NCI-H1436 treated with DMSO at 0.1 percent for 48 hours (cell line): ENCODE measurements at regions not wholly inside any gene's neighbourhood (a gene's known extent, or its start where the extent isn't known, plus 50 kb on each side); places are given as distances from the start of the nearest gene placed in this dataset.

ENCODE experiments used
- DNase-seq: peaks from one replicate; lab custom pipeline; 2025; lab: John Stamatoyannopoulos, UW

DNA sequence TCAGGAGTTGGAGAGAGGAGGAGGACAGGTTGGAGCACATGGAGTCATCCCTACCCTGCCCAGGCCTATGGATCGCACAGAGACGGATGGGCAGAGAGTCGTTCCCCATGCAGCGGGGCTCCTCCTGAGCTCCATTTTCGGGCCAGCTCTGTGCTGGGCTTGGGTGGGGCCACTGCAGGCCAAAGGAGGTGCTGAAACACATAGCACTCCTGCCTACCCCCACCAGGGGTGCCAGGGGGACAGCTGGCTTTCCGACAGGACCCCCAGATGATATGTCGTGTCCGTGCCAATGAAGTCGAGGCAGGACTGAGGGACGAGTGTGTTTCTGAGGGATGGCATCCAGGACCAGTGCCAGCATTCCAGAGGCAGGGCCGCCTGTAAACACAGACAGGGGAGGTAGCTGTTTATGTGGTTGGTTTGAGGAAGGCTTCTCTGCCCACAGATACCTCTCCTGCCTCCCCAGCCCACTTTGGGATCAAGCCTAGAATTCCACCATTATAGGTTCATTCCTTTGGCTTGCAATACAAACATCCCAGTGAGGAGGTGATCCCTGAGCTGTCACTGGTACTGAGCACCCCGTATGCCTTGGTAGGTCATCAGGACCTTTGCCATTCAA is 116.6 kb downstream of the GLI2 start:
- DNase-seq, result no peak

DNA sequence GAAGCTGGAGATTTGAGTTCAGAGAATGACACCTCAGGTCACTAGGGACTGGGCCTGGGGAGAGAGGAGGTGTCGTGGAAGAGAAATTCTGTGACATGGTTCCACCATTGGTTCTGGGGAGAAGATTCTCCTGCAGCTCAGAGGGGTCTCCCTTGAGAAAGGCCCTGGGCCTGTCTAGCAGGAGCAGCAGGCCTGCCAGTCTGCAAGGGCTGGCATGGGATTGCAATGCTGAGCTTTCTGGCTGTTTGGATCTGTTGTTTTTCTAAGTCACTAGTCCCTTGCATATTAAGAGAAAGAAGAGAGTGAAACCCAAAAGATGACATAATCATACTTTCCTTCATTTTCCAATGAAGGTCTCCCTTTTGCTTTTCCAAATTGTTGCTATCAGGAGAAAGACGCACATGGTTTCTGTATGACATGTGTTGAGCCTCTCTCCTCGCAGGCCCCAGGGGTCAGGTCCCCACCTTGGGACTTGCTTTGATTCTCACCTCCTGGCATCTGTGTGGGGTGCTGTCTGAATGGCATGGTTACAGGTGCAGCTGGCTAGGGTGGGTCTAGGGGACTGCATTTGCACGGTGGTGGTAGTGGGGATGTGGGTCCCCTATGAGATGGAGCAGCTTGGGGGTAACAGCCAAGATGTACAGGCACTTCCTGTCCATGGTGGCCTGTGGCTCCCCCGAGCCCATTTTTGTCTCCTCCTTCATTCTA is 117.8 kb downstream of the GLI2 start:
- DNase-seq, result no peak

DNA sequence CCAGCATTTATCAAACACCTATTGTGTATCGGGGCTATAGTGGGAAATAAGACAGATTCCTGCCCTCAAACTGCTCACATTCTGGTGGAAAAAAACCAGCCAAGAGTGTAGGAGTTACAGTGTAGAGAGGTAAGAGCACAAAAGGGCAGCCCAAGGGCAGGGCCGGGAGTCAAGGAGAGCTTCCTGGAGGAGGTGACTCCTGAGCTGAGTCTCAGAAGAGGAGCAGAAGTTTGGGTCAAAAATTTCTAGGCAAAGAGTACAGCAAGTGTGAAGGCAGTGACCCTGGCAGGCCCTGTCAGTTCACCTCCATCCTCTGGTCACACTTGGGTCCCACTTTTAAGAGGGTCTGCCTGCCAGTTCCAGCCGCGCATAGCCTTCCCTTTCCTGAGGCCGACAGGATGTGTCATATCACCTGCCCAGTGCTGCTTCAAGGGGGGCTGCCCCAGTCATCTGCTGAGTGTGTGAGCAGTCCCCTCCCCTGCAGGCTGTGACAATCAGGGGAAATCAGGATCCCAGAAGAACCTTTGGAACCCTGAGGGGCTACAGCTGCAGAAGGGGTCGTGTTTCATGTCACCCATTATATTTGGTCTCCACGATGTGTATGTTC is 118.4 kb downstream of the GLI2 start:
- no peak for DNase-seq

DNA sequence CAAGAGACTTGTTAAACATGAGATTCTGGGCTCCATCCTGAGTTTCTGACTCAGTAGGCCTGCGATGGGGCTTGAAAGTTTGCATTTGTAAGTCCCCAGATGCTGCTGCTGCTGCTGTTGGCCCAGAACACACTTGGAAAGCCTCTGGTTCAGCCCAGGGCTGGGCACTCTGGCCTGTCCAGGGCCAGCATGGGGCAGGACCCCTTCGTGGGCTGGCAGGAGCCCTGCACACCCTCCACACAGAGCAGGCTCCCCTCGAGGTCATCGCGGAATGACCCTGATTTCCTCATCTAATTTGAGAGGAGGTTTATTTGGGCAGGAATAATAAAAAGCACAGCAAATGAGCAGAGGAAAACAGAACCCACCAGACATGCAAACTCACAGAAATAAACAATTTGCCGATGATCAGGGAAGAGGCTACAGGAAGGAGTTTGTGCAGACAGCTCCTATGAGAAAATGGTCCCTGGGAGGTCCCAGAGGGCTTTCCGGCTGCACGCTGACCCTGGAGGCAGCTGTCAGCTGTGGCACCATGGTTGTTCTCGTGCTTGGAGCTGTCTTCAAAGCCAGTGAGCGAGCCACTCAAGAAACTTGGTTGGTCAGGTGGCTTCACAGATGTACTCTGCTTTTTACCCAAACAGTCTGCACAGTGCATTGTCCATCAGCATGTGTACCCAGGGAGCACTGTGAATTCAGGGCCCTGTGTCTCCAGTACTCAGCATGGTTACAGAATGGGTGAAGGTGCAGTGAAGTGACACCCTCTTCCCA is 119.3 kb downstream of the GLI2 start:
- no peak for DNase-seq

DNA sequence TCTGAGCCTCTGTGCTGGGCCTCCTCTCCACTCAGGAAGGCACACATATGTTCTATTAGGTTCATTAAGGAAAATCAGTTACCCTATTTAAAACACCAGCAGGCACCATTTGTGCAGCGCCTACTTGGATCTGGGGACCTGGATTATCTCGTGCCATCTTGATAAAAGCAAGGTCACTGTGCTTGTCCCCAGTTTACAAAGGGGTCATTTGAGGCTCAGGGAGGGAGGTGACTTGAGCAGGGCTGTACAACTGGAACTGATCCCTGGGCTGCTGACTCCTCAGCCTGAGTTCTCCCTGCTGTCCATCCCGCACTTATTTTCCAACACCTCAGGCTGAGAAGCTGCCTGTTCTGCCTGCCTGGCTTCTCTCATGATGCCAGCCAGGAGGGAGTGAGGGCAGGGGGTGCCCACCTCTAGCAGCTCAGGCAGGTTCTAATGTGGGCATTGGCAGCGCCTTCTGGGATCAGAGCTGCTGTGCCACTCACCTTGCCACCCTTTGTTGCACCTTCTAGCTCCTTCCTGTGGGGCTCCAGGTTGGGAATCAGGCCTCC is 120.3 kb downstream of the GLI2 start:
- no peak for DNase-seq

DNA sequence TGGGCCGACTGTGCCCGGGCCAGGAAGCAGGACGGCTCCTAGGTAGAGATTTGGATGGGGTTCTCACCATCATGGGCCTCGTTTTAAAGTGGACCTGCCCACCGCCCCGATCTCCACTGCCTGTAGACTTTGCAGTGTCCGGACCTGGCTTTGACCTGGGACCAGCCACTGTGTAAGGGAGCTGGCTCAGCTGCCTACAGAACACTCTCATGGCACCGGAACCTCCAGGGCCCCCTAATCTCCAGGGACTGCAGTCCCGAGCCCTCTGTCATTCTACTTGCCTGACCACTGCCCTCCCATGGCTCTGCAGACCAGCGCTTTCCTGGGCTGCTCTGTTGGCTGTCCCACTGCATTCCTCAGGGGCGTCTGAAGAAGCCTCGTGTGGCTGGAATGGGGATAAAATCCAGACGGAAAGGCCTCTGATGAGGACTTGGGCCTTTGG is 120.8 kb downstream of the GLI2 start:
- DNase-seq, result no peak

DNA sequence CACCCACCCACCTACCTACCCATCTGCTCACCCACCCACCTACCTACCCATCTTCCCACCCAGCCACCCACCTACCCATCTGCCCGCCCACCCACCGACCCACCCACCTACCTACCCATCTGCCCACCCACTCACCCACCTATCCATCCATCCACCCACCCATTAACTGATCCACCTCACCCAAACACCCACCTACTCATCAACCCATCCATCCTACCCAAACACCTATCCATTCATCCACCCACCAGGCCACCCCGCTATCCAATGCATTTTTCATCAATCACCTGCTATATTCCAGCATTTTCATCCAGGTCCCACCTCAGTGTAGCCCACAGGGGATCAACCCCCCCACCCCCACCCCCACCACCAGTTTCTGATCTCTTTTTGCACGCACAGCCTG is 121.8 kb downstream of the GLI2 start:
- no peak for DNase-seq

DNA sequence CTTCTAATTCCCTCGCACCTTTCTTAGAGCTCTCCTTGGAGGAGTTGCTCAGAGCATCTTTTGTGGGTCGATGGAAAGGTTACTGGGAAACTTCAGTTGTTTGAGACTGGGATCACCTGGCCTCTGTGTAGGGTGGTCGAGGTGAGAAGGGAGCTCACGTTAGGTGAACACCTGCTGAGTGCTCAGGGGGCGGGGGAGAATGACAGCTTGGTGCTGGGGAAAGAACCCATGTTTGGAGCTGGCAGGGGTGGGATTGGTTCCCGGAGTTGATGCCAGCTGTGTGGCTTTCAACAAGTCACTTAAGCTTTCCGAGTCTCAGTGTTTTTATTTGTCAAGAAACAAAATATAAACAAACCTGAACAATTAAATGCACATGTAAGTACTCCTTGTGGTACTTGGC is 122.3 kb downstream of the GLI2 start:
- DNase-seq, result no peak

DNA sequence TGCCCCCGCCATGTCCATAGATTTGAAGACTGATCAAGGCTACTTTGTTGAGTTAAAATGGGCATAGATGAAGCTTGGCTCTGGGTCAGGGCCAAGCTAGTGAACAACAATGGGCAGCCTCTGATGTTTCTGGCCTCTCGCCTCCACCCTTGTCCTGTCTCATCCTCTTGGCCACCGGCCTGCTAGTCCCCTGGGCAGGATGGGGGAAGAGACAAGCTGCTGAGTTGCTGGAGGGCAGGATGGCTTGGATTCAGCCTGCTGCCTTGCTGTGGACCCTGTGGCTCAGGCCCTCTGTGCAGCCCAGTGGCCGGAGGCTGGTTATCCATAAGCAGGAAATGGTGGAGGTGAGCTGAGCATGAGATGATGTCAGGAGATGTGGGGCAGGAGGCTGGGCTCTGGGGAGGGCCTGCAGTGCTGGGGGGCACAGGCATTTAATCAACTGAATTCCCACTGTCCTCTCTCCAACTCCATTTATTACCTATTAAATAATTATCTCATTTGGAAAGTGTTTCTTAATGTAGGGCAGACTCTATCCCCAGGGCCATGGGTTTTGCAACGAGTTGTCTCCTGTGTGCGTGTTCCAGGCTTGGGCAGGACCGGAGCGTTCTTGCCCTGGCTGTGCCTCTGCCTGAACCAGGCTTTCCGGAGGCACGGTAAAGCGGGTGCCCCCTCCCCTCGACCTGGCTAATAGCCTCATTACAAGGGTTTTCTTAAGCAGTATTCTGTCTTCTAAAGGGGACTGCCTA is 122.9 kb downstream of the GLI2 start:
- DNase-seq, result no peak

DNA sequence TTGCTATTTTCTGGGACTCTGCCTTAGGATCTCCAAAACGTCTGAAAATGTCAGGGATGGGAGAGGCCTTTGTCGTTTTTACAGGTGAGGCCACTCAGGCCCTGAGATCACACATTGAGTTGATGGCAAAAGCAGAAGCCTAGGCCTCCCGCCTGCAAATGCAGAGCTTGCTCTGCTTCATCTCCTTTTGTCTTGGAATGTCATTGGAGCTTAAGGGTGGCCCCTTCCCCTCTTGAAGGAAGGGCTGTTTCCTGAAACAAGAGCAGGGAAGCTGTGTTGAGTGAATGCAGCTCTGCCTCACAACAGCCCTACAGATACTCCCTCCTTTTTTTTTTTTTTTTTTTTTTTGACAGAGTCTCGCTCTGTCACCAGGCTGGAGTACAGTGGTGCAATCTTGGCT is 123.5 kb downstream of the GLI2 start:
- no peak for DNase-seq

DNA sequence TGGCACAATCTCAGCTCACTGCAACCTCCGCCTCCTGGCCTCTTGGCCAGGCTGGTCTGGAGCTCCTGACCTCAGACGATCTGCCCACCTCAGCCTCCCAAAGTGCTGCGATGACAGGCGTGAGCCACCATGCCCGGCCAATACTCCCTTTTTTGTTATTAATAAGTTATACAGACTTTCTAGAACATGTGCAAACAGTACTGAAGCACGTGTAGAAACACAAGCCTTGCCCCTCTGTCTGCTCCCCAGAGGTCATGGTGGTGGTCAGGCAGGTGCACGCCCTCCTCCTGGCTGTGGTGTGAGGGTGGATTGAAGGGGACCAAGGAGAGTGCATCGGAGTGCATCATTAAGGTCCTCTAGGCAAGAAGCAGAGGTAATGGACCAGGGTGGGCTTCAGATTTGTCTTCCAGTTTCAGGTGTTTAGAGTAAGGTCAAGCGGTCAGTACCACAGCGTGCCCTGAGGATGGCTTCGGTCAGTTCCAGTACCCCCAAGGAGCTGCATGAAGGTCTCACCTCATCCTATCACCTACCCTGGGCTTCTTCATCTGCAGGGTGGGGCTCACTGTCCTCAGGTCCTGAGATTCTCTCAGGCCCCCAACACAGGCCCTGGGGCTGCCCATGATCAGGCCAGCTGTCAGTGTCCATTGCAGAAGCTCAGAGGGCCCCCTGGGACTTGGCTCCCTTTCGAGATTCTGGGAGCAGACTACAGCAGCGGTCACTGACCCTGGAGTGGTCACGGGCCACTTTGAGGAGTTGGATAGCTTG is 124.3 kb downstream of the GLI2 start:
- no peak for DNase-seq

DNA sequence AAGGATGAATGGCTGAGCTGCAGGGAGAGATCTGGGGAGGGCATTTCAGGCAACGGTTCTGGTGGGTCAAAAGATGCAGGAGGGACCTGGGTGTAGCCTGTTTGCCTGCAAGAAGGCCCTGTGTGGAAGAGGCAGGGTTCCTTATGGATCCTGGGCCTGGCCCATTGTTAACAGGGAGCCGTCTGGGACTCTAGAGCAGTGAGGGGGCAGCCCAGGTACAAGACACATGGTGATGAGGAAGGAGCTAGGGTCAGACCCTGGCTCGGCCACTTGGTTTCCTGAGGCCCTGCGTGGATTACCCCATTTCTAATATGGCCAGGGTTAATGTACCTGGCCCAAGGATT is 124.9 kb downstream of the GLI2 start:
- no peak for DNase-seq

DNA sequence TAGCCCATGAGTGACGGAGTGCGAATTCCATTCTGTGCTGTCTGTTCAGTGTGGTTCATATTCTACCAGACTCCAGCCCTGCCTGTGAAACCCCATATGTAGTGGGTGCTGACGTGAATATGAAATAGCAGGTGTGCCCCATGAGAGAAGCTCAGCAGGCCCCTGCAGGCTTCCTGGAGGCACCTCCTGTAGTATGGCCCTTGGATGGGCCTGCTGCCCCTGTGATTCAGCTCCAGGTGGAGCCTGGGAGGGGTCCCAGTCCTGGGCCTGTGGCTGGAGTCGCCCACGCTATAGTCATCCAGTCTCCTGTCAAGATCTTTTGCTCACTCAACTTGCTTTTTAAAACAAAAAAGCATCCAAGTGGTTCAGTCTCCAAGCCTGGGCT is 125.5 kb downstream of the GLI2 start:
- no peak for DNase-seq

DNA sequence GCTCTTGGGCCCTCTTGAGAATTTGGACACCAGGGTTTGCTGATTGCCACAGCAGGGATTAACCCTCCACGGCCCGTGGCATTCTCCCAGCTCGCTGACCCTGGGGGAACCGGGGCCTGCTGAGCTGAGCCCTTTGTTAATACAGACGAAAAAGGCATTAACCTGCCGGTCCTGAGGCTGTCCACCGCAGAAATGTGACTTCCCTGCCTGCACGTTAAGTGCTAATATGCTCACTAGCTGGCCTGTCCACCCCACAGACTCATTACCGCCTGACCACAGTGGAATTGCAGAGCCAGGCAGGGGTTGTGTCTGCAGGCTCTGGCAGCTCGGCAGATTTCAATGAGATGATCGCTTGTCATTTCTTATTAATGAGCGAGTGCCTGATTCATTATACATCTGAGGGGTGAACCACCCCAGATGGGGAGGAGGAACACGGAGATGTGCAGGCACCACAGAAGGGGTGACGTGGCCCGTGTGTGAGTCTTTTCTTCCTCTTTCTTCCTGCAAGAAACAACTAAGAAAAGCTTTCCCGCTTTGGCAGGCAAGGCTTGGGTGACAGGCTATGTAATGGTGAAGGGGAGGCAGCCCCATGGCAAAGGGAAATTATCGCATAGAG is 126.0 kb downstream of the GLI2 start:
- no peak for DNase-seq

DNA sequence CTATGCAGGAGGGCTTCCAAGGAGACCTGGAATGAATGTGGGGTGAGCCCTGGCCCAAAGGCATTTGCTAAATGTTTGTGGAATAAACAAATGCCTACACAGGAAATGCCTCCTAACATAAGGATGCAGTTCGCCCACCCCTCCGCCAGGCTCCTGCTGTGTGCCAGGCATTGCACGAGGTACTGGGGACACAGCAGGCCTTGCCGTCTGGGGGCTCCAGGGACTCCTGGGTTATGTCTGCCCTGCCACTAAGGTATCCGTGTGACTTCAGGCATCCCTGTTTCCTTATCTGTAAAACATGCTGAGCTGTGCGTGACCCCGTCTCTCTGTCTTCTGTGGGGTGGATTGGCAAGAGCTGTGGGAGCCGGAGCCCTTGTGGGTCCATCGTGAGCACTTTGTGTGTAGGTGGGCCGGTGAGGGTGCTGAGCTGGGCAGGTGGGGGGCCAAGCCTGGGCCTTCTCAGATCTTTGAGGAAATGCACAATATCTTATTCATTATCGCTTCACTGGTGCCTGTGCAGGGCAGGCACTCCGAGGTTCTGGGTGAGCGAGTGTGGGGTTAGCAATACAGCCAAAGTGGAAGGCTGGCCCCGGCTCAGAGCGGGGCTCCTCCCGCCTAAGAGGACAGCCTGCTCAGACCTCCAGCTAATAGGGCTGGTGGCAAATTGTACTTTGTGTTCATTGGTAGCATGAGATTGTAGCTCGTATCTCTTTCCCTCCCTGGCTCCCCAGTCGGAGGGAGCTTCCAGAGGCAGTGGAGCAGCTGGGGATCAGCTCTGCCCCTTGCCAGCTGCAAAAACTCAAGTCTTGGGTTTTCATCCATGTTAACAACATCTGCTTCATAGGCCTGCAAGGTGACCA is 126.8 kb downstream of the GLI2 start:
- no peak for DNase-seq

DNA sequence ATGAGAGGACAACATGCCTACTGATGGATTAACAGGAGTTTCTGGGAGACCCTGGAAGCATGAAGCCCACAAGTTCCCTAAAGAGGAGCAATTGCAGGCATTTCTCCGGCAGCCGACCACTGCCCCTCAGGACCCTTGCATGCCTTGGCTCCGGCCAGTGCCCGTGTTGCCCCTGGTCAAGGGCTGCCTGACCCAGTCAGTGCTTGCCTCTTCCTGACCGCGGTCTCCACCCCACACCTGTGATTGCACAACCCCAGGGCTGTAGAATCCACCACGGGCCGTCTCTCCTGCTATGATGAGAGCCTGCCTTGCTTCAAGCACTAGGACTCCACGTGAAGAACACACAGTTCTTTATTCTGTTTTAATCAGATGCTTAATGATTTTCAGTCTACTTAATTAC is 127.5 kb downstream of the GLI2 start:
- DNase-seq, result no peak

DNA sequence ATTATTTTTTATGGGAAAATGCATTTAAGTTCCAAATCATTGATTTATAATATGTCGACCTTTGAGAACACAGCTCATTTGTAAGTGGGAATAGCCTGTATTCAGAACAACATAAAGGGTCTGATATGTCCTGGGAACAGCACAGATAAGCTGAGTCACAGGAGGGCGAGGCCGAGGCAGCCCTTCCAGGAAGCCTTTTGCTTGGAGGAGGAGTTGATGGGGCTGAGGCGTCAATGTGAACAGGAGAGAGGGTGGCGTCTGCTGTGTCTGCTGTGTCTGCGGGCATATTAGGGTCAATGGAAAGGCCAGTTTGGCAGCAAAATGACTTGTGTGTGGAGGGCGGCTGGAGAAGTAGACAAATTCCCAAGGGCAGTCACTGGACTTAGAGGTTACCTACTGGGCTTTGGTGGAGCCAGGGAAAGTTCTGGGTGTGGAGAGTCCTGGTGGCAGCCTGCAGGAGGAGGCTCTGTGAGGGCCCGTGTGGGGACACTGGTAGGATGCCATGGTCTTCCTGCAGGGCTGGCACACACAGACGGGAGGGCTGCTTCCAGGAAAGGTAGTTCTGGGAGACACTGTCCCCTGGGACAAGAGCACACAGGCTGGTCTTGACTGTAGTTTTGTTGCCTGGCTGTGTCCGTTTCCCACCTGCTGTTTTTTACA is 128.1 kb downstream of the GLI2 start:
- DNase-seq, result no peak

DNA sequence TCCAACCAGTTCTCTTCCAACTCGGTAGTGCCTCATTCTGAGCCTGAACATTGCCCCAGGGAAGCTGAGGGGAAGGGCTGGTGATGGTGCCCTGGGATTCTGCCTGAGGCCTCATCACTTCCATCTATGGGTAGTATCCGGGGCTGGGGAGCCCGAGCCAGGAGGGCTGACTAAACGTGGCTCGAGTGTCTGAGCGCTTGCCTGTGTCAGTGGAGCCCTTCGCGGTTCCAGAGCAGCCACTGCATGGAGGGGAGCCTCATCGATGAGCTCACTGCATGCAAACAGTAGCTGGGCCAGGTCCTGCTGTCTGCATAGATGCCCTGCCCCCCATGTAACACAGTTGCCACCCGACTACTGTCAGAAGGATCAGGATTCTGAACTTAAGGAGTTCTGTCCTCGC is 129.3 kb downstream of the GLI2 start:
- no peak for DNase-seq

DNA sequence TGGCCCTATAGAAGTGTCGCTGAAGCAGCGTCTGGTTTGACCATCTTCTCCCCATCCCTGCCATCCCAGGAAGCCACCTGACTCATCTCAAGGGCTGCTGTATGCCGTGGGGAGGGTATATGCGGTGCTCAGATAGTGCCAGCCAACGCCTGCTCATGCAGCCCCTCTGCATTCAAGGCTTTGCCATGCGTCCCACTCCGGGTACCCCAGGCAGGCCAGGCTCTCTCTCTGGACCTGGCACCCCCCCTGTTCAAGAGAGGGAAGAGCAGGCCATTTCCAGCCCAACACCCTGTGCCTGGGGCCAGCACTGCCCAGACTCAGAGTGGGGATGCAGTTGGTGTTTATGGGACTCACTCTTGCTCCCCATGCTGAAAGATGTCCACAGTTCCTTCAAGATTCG is 130.0 kb downstream of the GLI2 start:
- DNase-seq, result no peak
